ENCODE measurements at regions not wholly inside any gene's neighbourhood (a gene's known extent, or its start where the extent isn't known, plus 50 kb on each side); places are given as distances from the start of the nearest gene placed in this dataset.

GRCh38 chr1:177466286-177466685, 295.5 kb downstream of the BRINP2 start:
- TF ChIP-seq, protein P1, sequence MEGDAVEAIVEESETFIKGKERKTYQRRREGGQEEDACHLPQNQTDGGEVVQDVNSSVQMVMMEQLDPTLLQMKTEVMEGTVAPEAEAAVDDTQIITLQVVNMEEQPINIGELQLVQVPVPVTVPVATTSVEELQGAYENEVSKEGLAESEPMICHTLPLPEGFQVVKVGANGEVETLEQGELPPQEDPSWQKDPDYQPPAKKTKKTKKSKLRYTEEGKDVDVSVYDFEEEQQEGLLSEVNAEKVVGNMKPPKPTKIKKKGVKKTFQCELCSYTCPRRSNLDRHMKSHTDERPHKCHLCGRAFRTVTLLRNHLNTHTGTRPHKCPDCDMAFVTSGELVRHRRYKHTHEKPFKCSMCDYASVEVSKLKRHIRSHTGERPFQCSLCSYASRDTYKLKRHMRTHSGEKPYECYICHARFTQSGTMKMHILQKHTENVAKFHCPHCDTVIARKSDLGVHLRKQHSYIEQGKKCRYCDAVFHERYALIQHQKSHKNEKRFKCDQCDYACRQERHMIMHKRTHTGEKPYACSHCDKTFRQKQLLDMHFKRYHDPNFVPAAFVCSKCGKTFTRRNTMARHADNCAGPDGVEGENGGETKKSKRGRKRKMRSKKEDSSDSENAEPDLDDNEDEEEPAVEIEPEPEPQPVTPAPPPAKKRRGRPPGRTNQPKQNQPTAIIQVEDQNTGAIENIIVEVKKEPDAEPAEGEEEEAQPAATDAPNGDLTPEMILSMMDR (conservative IDR thresholded peaks at IDR 0.05; ENCODE audit: low read length): no peak
- no peak for TF ChIP-seq EZH2phosphoT487 (IDR thresholded peaks at IDR 0.05; ENCODE audit: borderline replicate concordance, low read depth, low read length)

Measured in OCI-LY7 (cell line).